ENCODE measurements at regions not wholly inside any gene's neighbourhood (a gene's known extent, or its start where the extent isn't known, plus 50 kb on each side); places are given as distances from the start of the nearest gene placed in this dataset.

GRCh38 chr1:17995480-17995879, 112.1 kb upstream of the IGSF21 start:
- 86 to 88% methylated on average over 1 of the region's 1 CpG for WGBS, 2 donors
- peaks cover 0 to 4% of the 10 kb centered on the region in 2 donors for H3K27me3 ChIP-seq
- no peak overlapping the region for H3K27ac ChIP-seq
- no peak overlapping the region for H3K4me3 ChIP-seq
- no peaks in the 10 kb centered on the region for H3K4me1 ChIP-seq
- no peaks in the 10 kb centered on the region for H3K9me3 ChIP-seq
- no peak for TF ChIP-seq EP300 (IDR thresholded peaks at IDR 0.05)
- no peak for TF ChIP-seq CTCF (IDR thresholded peaks at IDR 0.05)
- no peaks in the 10 kb centered on the region for H3K36me3 ChIP-seq
- no peak for DNase-seq (ENCODE audit: low spot score in 2 of 2)

GRCh38 chr1:17998889-17999288, 108.7 kb upstream of the IGSF21 start:
- Histone ChIP-seq H3K4me1 (no peaks in the 10 kb centered on the region), H3K27me3 (peaks cover 0 to 11% of the 10 kb centered on the region in 2 donors), H3K9me3 (no peaks in the 10 kb centered on the region), H3K4me3 (no peak overlapping the region), H3K36me3 (no peaks in the 10 kb centered on the region), H3K27ac (no peak overlapping the region)
- no peak for DNase-seq (ENCODE audit: low spot score in 2 of 2)
- TF ChIP-seq EP300 (IDR thresholded peaks at IDR 0.05) (no peak), CTCF (IDR thresholded peaks at IDR 0.05) (no peak), POLR2A (IDR thresholded peaks at IDR 0.05) (no peak)
- WGBS, 2 donors: 82 to 86% methylated on average over 6 of the region's 6 CpGs

GRCh38 chr1:17999884-18000283, 107.7 kb upstream of the IGSF21 start:
- H3K36me3 ChIP-seq: no peaks in the 10 kb centered on the region
- no peak for DNase-seq (ENCODE audit: low spot score in 2 of 2)
- no peak overlapping the region for H3K27ac ChIP-seq
- no peak overlapping the region for H3K4me3 ChIP-seq
- H3K4me1 ChIP-seq: no peaks in the 10 kb centered on the region
- no peak for TF ChIP-seq POLR2A (IDR thresholded peaks at IDR 0.05)
- no peak for TF ChIP-seq EP300 (IDR thresholded peaks at IDR 0.05)
- TF ChIP-seq CTCF (IDR thresholded peaks at IDR 0.05): no peak
- H3K9me3 ChIP-seq: no peaks in the 10 kb centered on the region
- peaks cover 0 to 15% of the 10 kb centered on the region in 2 donors for H3K27me3 ChIP-seq
- 52 to 58% methylated on average over 3 of the region's 3 CpGs for WGBS, 2 donors

GRCh38 chr1:18001725-18002124, 105.9 kb upstream of the IGSF21 start:
- Histone ChIP-seq H3K9me3 (no peaks in the 10 kb centered on the region), H3K36me3 (no peaks in the 10 kb centered on the region), H3K4me3 (no peak overlapping the region), H3K27me3 (peaks cover 0 to 11% of the 10 kb centered on the region in 2 donors), H3K4me1 (no peaks in the 10 kb centered on the region), H3K27ac (no peak overlapping the region)
- WGBS, 2 donors: 77 to 82% methylated on average over 8 of the region's 8 CpGs
- no peak for DNase-seq (ENCODE audit: low spot score in 2 of 2)
- no peak for TF ChIP-seq EP300 (IDR thresholded peaks at IDR 0.05)
- TF ChIP-seq POLR2A (IDR thresholded peaks at IDR 0.05): no peak
- TF ChIP-seq CTCF (IDR thresholded peaks at IDR 0.05): no peak

GRCh38 chr1:18004278-18004677, 103.3 kb upstream of the IGSF21 start:
- 85 to 87% methylated on average over 7 of the region's 7 CpGs for WGBS, 2 donors
- H3K36me3 ChIP-seq: no peaks in the 10 kb centered on the region
- TF ChIP-seq POLR2A (IDR thresholded peaks at IDR 0.05) (no peak), EP300 (IDR thresholded peaks at IDR 0.05) (no peak), CTCF (IDR thresholded peaks at IDR 0.05) (no peak)
- H3K27me3 ChIP-seq: peaks cover 0 to 14% of the 10 kb centered on the region in 2 donors
- H3K4me3 ChIP-seq: no peak overlapping the region
- H3K9me3 ChIP-seq: no peaks in the 10 kb centered on the region
- no peaks in the 10 kb centered on the region for H3K4me1 ChIP-seq
- no peak for DNase-seq (ENCODE audit: low spot score in 2 of 2)
- H3K27ac ChIP-seq: no peak overlapping the region

All from tibial nerve (tissue), 4 donors.